ENCODE measurements at regions not wholly inside any gene's neighbourhood (a gene's known extent, or its start where the extent isn't known, plus 50 kb on each side); places are given as distances from the start of the nearest gene placed in this dataset.

GRCh38 chr7:54188843-54189242 is 353.3 kb upstream of the VSTM2A start:
- TF ChIP-seq CTCF (conservative IDR thresholded peaks at IDR 0.05; ENCODE audit: low read length) (no peak), EZH2phosphoT487 (IDR thresholded peaks at IDR 0.05; ENCODE audit: borderline replicate concordance) (no peak)

Measured in Loucy (cell line).